ENCODE measurements at regions not wholly inside any gene's neighbourhood (a gene's known extent, or its start where the extent isn't known, plus 50 kb on each side); places are given as distances from the start of the nearest gene placed in this dataset.
"Not testable (repeated sequence)": the region's sequence is repeated elsewhere in the genome, so short reads cannot be mapped to it uniquely, and the experiment has no call there.

GRCh38 chr1:47491341-47491753, 53.5 kb downstream of the FOXD2 start:
- FAIRE-seq (no peak), DNase-seq (ENCODE audit: insufficient read length, low spot score) (no peak)
- TF ChIP-seq PAX5 (IDR thresholded peaks at IDR 0.05; ENCODE audit: insufficient read depth, low read length, severe bottlenecking): no peak
- TF ChIP-seq TAF1 (IDR thresholded peaks at IDR 0.05; ENCODE audit: low read depth, low read length): no peak
- no peak for TF ChIP-seq POLR2AphosphoS5 (IDR thresholded peaks at IDR 0.05; ENCODE audit: low read depth, low read length)

GRCh38 chr1:47495176-47495713, 57.4 kb downstream of the FOXD2 start:
- DNase-seq (ENCODE audit: insufficient read length, low spot score) (no peak), FAIRE-seq (no peak)
- no peak for TF ChIP-seq PAX5 (IDR thresholded peaks at IDR 0.05; ENCODE audit: insufficient read depth, low read length, severe bottlenecking)
- TF ChIP-seq POU2F2 (IDR thresholded peaks at IDR 0.05; ENCODE audit: low read depth, low read length): no peak
- no peak for TF ChIP-seq SPI1 (IDR thresholded peaks at IDR 0.05; ENCODE audit: low read depth, low read length)
- TF ChIP-seq POLR2A (IDR thresholded peaks at IDR 0.05; ENCODE audit: low read depth, low read length): no peak
- no peak for TF ChIP-seq TAF1 (IDR thresholded peaks at IDR 0.05; ENCODE audit: low read depth, low read length)
- TF ChIP-seq POLR2AphosphoS5 (IDR thresholded peaks at IDR 0.05; ENCODE audit: low read depth, low read length): no peak

GRCh38 chr1:47498551-47498950, 60.7 kb downstream of the FOXD2 start:
- no peak for DNase-seq (ENCODE audit: insufficient read length, low spot score)
- no peak for TF ChIP-seq PAX5 (IDR thresholded peaks at IDR 0.05; ENCODE audit: insufficient read depth, low read length, severe bottlenecking)
- no peak for FAIRE-seq

- TF ChIP-seq POLR2AphosphoS5 (IDR thresholded peaks at IDR 0.05; ENCODE audit: low read depth, low read length): no peak
- no peak for TF ChIP-seq TAF1 (IDR thresholded peaks at IDR 0.05; ENCODE audit: low read depth, low read length)
- TF ChIP-seq POU2F2 (IDR thresholded peaks at IDR 0.05; ENCODE audit: low read depth, low read length): no peak
- TF ChIP-seq SPI1 (IDR thresholded peaks at IDR 0.05; ENCODE audit: low read depth, low read length): no peak
- TF ChIP-seq POLR2A (IDR thresholded peaks at IDR 0.05; ENCODE audit: low read depth, low read length): no peak
- no peak for TF ChIP-seq PAX5 (IDR thresholded peaks at IDR 0.05; ENCODE audit: insufficient read depth, low read length, severe bottlenecking)
- FAIRE-seq (no peak), DNase-seq (ENCODE audit: insufficient read length, low spot score) (no peak)
Measured at GRCh38 chr1:47501069-47501468, 63.2 kb downstream of the FOXD2 start.

GRCh38 chr1:47502746-47503370, 65.0 kb downstream of the FOXD2 start:
- TF ChIP-seq SPI1 (IDR thresholded peaks at IDR 0.05; ENCODE audit: low read depth, low read length) (no peak), PAX5 (IDR thresholded peaks at IDR 0.05; ENCODE audit: insufficient read depth, low read length, severe bottlenecking) (no peak), TAF1 (IDR thresholded peaks at IDR 0.05; ENCODE audit: low read depth, low read length) (no peak), POU2F2 (IDR thresholded peaks at IDR 0.05; ENCODE audit: low read depth, low read length) (no peak), POLR2A (IDR thresholded peaks at IDR 0.05; ENCODE audit: low read depth, low read length) (no peak), POLR2AphosphoS5 (IDR thresholded peaks at IDR 0.05; ENCODE audit: low read depth, low read length) (no peak)
- FAIRE-seq (no peak), DNase-seq (ENCODE audit: insufficient read length, low spot score) (no peak)

- not testable (repeated sequence) for DNase-seq (ENCODE audit: insufficient read length, low spot score); FAIRE-seq
Measured at GRCh38 chr1:47504840-47505239, 67.0 kb downstream of the FOXD2 start.

GRCh38 chr1:47505267-47505666, 67.4 kb downstream of the FOXD2 start:
- no peak for TF ChIP-seq TAF1 (IDR thresholded peaks at IDR 0.05; ENCODE audit: low read depth, low read length)
- TF ChIP-seq POLR2A (IDR thresholded peaks at IDR 0.05; ENCODE audit: low read depth, low read length): no peak
- no peak for TF ChIP-seq PAX5 (IDR thresholded peaks at IDR 0.05; ENCODE audit: insufficient read depth, low read length, severe bottlenecking)
- no peak for TF ChIP-seq POU2F2 (IDR thresholded peaks at IDR 0.05; ENCODE audit: low read depth, low read length)
- no peak for TF ChIP-seq POLR2AphosphoS5 (IDR thresholded peaks at IDR 0.05; ENCODE audit: low read depth, low read length)
- TF ChIP-seq SPI1 (IDR thresholded peaks at IDR 0.05; ENCODE audit: low read depth, low read length): no peak
- FAIRE-seq: no peak
- DNase-seq (ENCODE audit: insufficient read length, low spot score): no peak

GRCh38 chr1:47506053-47506452, 68.2 kb downstream of the FOXD2 start:
- DNase-seq (ENCODE audit: insufficient read length, low spot score) (no peak), FAIRE-seq (no peak)
- TF ChIP-seq POLR2A (IDR thresholded peaks at IDR 0.05; ENCODE audit: low read depth, low read length) (no peak), POU2F2 (IDR thresholded peaks at IDR 0.05; ENCODE audit: low read depth, low read length) (no peak), POLR2AphosphoS5 (IDR thresholded peaks at IDR 0.05; ENCODE audit: low read depth, low read length) (no peak), SPI1 (IDR thresholded peaks at IDR 0.05; ENCODE audit: low read depth, low read length) (no peak), TAF1 (IDR thresholded peaks at IDR 0.05; ENCODE audit: low read depth, low read length) (no peak), PAX5 (IDR thresholded peaks at IDR 0.05; ENCODE audit: insufficient read depth, low read length, severe bottlenecking) (no peak)

GRCh38 chr1:47507144-47507543, 69.3 kb downstream of the FOXD2 start:
- TF ChIP-seq POLR2AphosphoS5 (IDR thresholded peaks at IDR 0.05; ENCODE audit: low read depth, low read length) (no peak), POU2F2 (IDR thresholded peaks at IDR 0.05; ENCODE audit: low read depth, low read length) (no peak)
- peak; percentile 35 for FAIRE-seq
- DNase-seq (ENCODE audit: insufficient read length, low spot score): no peak

- no peak for DNase-seq (ENCODE audit: insufficient read length, low spot score)
- TF ChIP-seq SPI1 (IDR thresholded peaks at IDR 0.05; ENCODE audit: low read depth, low read length) (no peak), POU2F2 (IDR thresholded peaks at IDR 0.05; ENCODE audit: low read depth, low read length) (no peak), POLR2AphosphoS5 (IDR thresholded peaks at IDR 0.05; ENCODE audit: low read depth, low read length) (no peak), PAX5 (IDR thresholded peaks at IDR 0.05; ENCODE audit: insufficient read depth, low read length, severe bottlenecking) (no peak), POLR2A (IDR thresholded peaks at IDR 0.05; ENCODE audit: low read depth, low read length) (no peak), TAF1 (IDR thresholded peaks at IDR 0.05; ENCODE audit: low read depth, low read length) (no peak)
- no peak for FAIRE-seq
Measured at GRCh38 chr1:47507881-47508701, 70.2 kb downstream of the FOXD2 start.

Measured in GM12891 (cell line).